ENCODE measurements at regions not wholly inside any gene's neighbourhood (a gene's known extent, or its start where the extent isn't known, plus 50 kb on each side); places are given as distances from the start of the nearest gene placed in this dataset.

GRCh38 chr2:200174433-200175216 is 131.9 kb upstream of the SPATS2L start:
- Mint-ChIP-seq H3K4me1 (ENCODE audit: low read depth, unreplicated experiment) (peaks cover 16% of the 10 kb centered on the region), H3K27me3 (ENCODE audit: insufficient read depth, unreplicated experiment) (no peaks in the 10 kb centered on the region), H3K27ac (ENCODE audit: unreplicated experiment) (no peak overlapping the region), H3K4me3 (ENCODE audit: unreplicated experiment) (no peak overlapping the region), H3K36me3 (ENCODE audit: insufficient read depth, unreplicated experiment) (peaks cover 5% of the 10 kb centered on the region), H3K9me3 (ENCODE audit: unreplicated experiment) (peaks cover 13% of the 10 kb centered on the region)
- DNase-seq, result no peak
- ChIA-PET CTCF (no interaction called here), POLR2A (no interaction called here)
- intact Hi-C loops (cut with micrococcal nuclease; ENCODE audit: unreplicated experiment), result no loop called here
- H3K4me3 ChIP-seq (ENCODE audit: low read depth, low read length), result no peak overlapping the region
- BruUV-seq (replicated peaks), result no TSS peak
- TF ChIP-seq, protein P1, sequence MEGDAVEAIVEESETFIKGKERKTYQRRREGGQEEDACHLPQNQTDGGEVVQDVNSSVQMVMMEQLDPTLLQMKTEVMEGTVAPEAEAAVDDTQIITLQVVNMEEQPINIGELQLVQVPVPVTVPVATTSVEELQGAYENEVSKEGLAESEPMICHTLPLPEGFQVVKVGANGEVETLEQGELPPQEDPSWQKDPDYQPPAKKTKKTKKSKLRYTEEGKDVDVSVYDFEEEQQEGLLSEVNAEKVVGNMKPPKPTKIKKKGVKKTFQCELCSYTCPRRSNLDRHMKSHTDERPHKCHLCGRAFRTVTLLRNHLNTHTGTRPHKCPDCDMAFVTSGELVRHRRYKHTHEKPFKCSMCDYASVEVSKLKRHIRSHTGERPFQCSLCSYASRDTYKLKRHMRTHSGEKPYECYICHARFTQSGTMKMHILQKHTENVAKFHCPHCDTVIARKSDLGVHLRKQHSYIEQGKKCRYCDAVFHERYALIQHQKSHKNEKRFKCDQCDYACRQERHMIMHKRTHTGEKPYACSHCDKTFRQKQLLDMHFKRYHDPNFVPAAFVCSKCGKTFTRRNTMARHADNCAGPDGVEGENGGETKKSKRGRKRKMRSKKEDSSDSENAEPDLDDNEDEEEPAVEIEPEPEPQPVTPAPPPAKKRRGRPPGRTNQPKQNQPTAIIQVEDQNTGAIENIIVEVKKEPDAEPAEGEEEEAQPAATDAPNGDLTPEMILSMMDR (IDR thresholded peaks at IDR 0.05; ENCODE audit: insufficient read depth in 1 of 2, low read depth in 1 of 2, low read length in 1 of 2, severe bottlenecking in 1 of 2, unreplicated experiment in 1 of 2), result no peak
- 0 out of 2 replicates have a peak, but pooled peaks cover 4% of the 10 kb centered on the region for H3K4me1 ChIP-seq
- H3K27me3 ChIP-seq (replicated peaks; ENCODE audit: control insufficient read depth, insufficient read depth, low read length), result no peaks in the 10 kb centered on the region
- 0 out of 2 replicates have a peak, but pooled peaks cover 4% of the 10 kb centered on the region for H3K9me3 ChIP-seq
- no peaks in the 10 kb centered on the region; the same call in 1 of the 2 replicates for H3K36me3 ChIP-seq (ENCODE audit: control insufficient read depth, insufficient read depth, low read length)

DNA sequence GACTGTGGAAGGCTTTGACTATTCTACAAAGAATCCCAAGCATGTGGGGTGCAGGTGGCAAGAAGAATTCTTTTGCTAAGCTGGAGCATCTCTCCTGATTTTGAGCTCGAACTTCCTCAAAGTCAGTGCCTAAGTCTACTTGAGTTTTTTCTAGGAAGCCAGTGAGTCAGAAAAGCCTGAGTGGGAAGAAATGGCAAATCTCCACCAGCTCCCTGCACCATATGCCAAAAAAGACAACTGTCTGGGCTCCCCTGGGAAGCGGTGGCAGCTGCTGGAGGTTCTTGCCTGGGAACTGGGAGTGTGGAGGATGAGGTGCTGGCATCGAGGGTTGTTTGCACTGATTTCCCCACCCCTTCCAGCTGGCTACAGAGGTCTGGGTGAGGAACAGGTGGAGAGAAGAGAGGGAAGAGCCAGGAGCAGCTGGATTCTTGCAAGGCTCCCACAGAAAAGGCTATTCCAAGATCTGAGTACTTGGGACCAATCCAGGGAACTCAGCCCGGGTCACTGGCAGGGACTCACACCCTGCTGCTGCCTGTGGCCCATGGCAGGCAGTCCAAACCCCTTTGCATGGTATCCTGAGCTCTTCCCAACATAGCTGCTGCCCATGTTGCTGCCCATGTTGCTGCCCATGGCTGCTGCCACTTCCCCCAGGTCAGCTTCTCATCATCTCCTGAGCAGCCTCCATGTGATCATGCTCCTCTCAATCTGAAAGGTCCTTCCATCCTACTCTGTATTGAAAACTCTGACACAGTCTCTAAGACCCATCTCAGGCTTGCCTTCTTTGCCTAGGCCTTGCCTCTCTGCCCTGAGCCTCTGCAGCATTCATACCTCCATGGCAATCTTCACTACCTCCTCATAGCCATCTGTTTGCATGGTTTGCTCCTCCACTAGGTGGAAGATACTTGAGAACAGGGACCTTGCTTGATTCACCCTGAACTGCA is 128.3 kb upstream of the SPATS2L start:
- CTCF ChIA-PET, result no interaction called here

DNA sequence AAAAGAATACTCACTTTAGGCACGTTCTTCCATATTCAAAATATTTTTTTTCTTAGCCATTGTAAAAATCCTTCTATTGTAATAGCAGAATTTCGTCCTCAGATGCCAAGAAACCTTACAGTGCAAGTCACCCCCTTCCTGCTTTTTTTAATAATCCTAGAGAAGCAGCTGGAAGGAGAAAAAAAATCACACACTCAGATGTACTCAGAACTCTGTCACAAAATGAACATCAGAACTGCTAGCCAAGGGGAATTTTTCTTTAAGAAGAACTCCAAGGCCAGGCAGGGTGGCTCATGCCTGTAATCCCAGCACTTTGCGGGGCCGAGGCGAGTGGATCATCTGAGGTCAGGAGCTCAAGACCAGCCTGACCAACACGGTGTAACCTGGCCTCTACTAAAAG is 127.3 kb upstream of the SPATS2L start:
- Histone ChIP-seq H3K36me3 (ENCODE audit: control insufficient read depth, insufficient read depth, low read length) (no peaks in the 10 kb centered on the region; the same call in 1 of the 2 replicates), H3K4me3 (ENCODE audit: low read depth, low read length) (no peak overlapping the region), H3K9me3 (0 out of 2 replicates have a peak, but pooled peaks cover 4% of the 10 kb centered on the region), H3K4me1 (0 out of 2 replicates have a peak, but pooled peaks cover 4% of the 10 kb centered on the region), H3K27me3 (replicated peaks; ENCODE audit: control insufficient read depth, insufficient read depth, low read length) (no peaks in the 10 kb centered on the region)
- Mint-ChIP-seq H3K4me3 (ENCODE audit: unreplicated experiment) (no peak overlapping the region), H3K4me1 (ENCODE audit: low read depth, unreplicated experiment) (peaks cover 5% of the 10 kb centered on the region), H3K9me3 (ENCODE audit: unreplicated experiment) (no peaks in the 10 kb centered on the region), H3K36me3 (ENCODE audit: insufficient read depth, unreplicated experiment) (no peaks in the 10 kb centered on the region), H3K27ac (ENCODE audit: unreplicated experiment) (no peak overlapping the region), H3K27me3 (ENCODE audit: insufficient read depth, unreplicated experiment) (no peaks in the 10 kb centered on the region)
- no TSS peak for BruUV-seq (replicated peaks)
- CTCF ChIA-PET, result no interaction called here
- POLR2A ChIA-PET, result no interaction called here
- no peak for DNase-seq
- TF ChIP-seq, protein P1 (IDR thresholded peaks at IDR 0.05; ENCODE audit: insufficient read depth in 1 of 2, low read depth in 1 of 2, low read length in 1 of 2, severe bottlenecking in 1 of 2, unreplicated experiment in 1 of 2), result no peak
- intact Hi-C loops (cut with micrococcal nuclease; ENCODE audit: unreplicated experiment), result no loop called here

More for the DNA sequence above, 128.3 kb upstream of the SPATS2L start:
- no peaks in the 10 kb centered on the region for H3K36me3 Mint-ChIP-seq (ENCODE audit: insufficient read depth, unreplicated experiment)
- no peaks in the 10 kb centered on the region for H3K27me3 Mint-ChIP-seq (ENCODE audit: insufficient read depth, unreplicated experiment)
- no peaks in the 10 kb centered on the region for H3K27me3 ChIP-seq (replicated peaks; ENCODE audit: control insufficient read depth, insufficient read depth, low read length)
- TF ChIP-seq, protein P1 (IDR thresholded peaks at IDR 0.05; ENCODE audit: insufficient read depth in 1 of 2, low read depth in 1 of 2, low read length in 1 of 2, severe bottlenecking in 1 of 2, unreplicated experiment in 1 of 2), result no peak
- POLR2A ChIA-PET, result no interaction called here
- no peak overlapping the region for H3K4me3 Mint-ChIP-seq (ENCODE audit: unreplicated experiment)
- no TSS peak for BruUV-seq (replicated peaks)
- 0 out of 2 replicates have a peak, but pooled peaks cover 4% of the 10 kb centered on the region for H3K4me1 ChIP-seq
- peaks cover 5% of the 10 kb centered on the region for H3K4me1 Mint-ChIP-seq (ENCODE audit: low read depth, unreplicated experiment)
- intact Hi-C loops (cut with micrococcal nuclease; ENCODE audit: unreplicated experiment), result no loop called here
- H3K9me3 Mint-ChIP-seq (ENCODE audit: unreplicated experiment), result no peaks in the 10 kb centered on the region
- DNase-seq, result no peak
- H3K27ac Mint-ChIP-seq (ENCODE audit: unreplicated experiment), result no peak overlapping the region
- H3K4me3 ChIP-seq (ENCODE audit: low read depth, low read length), result no peak overlapping the region
- H3K36me3 ChIP-seq (ENCODE audit: control insufficient read depth, insufficient read depth, low read length), result no peaks in the 10 kb centered on the region; the same call in 1 of the 2 replicates
- H3K9me3 ChIP-seq, result 0 out of 2 replicates have a peak, but pooled peaks cover 4% of the 10 kb centered on the region

All from Caco-2 (cell line).